ENCODE measurements at regions not wholly inside any gene's neighbourhood (a gene's known extent, or its start where the extent isn't known, plus 50 kb on each side); places are given as distances from the start of the nearest gene placed in this dataset.
A peak's percentile ranks its signal among the peaks of the same experiment; 100 is the strongest.

GRCh38 chr10:128599538-128599937 lies 473.3 kb upstream of the MKI67 start (continued):
- no peak for TF ChIP-seq E4F1 (CRISPR knock-in tag; IDR thresholded peaks at IDR 0.05; ENCODE audit: borderline replicate concordance)
- TF ChIP-seq JUN (IDR thresholded peaks at IDR 0.05; ENCODE audit: borderline replicate concordance, low read depth, low read length) = no peak
- no peak for TF ChIP-seq JUN (CRISPR knock-in tag; IDR thresholded peaks at IDR 0.05; ENCODE audit: borderline replicate concordance)
- TF ChIP-seq KAT2B (IDR thresholded peaks at IDR 0.05; ENCODE audit: low read depth, low read length) = no peak
- TF ChIP-seq ZC3H11A (IDR thresholded peaks at IDR 0.05; ENCODE audit: low read depth, low read length) = no peak
- TF ChIP-seq MYNN (IDR thresholded peaks at IDR 0.05) = no peak
- TF ChIP-seq MYNN (CRISPR knock-in tag; IDR thresholded peaks at IDR 0.05) = no peak
- no peak for TF ChIP-seq POLR2G (IDR thresholded peaks at IDR 0.05; ENCODE audit: low read depth, low read length)
- TF ChIP-seq ZNF830 (CRISPR knock-in tag; IDR thresholded peaks at IDR 0.05) = no peak
- peak; percentile 62; the same call in 1 of the 2 replicates for TF ChIP-seq MECOM (CRISPR knock-in tag; IDR thresholded peaks at IDR 0.05)
- no peak for TF ChIP-seq ZBTB34 (CRISPR knock-in tag; IDR thresholded peaks at IDR 0.05)
- TF ChIP-seq ZNF143 (CRISPR knock-in tag; IDR thresholded peaks at IDR 0.05) = no peak
- TF ChIP-seq TAF9B (IDR thresholded peaks at IDR 0.05; ENCODE audit: partially characterized antibody) = no peak
- TF ChIP-seq HNRNPLL (IDR thresholded peaks at IDR 0.05; ENCODE audit: low read depth, low read length, poor library complexity, severe bottlenecking) = no peak
- no peak for TF ChIP-seq SNAPC5 (CRISPR knock-in tag; IDR thresholded peaks at IDR 0.05)
- TF ChIP-seq BHLHE40 (IDR thresholded peaks at IDR 0.05; ENCODE audit: low read length) = no peak
- no peak for TF ChIP-seq SIX5 (IDR thresholded peaks at IDR 0.05; ENCODE audit: borderline replicate concordance in 1 of 2, insufficient read depth in 1 of 2, low read depth in 1 of 2, low read length in 2 of 2)
- no peak for TF ChIP-seq ZBED1 (IDR thresholded peaks at IDR 0.05)
- TF ChIP-seq FOS (IDR thresholded peaks at IDR 0.05; ENCODE audit: extremely low read depth, insufficient read length) = no peak
- no peak for TF ChIP-seq BRCA1 (IDR thresholded peaks at IDR 0.05)
- TF ChIP-seq BRCA1 (CRISPR knock-in tag; IDR thresholded peaks at IDR 0.05) = no peak
- TF ChIP-seq ZNF785 (CRISPR knock-in tag; IDR thresholded peaks at IDR 0.05) = no peak
- peak; percentile 67; the same call in 1 of the 2 replicates for TF ChIP-seq FOXM1 (IDR thresholded peaks at IDR 0.05; ENCODE audit: low read depth)
- no peak for TF ChIP-seq FOXM1 (CRISPR knock-in tag; IDR thresholded peaks at IDR 0.05; ENCODE audit: low read depth)
- no peak for TF ChIP-seq ZNF217 (CRISPR knock-in tag; IDR thresholded peaks at IDR 0.05)
- no peak for TF ChIP-seq ARHGAP35 (IDR thresholded peaks at IDR 0.05; ENCODE audit: partially characterized antibody)
- TF ChIP-seq ESRRB (CRISPR knock-in tag; IDR thresholded peaks at IDR 0.05; ENCODE audit: borderline replicate concordance) = no peak
- TF ChIP-seq L3MBTL2 (IDR thresholded peaks at IDR 0.05) = 0 out of 2 replicates have a peak, but pooled peaks have one; percentile 22
- peak; percentile 92 for TF ChIP-seq ZEB2 (IDR thresholded peaks at IDR 0.05)
- TF ChIP-seq RBM34 (IDR thresholded peaks at IDR 0.05; ENCODE audit: borderline replicate concordance, insufficient read depth, low read length) = no peak
- peak; percentile 71 to 74; a peak in 2 of 4 replicates for TF ChIP-seq ARNT (IDR thresholded peaks at IDR 0.05)

All from K562 (cell line).